Panc1 (cell line): ENCODE measurements at regions not wholly inside any gene's neighbourhood (a gene's known extent, or its start where the extent isn't known, plus 50 kb on each side); places are given as distances from the start of the nearest gene placed in this dataset.

ENCODE experiments used
- ATAC-seq: fragments of 200-7000 bp; cut with Tn5 transposase; 2 replicates; pipeline ENCODE4 v1.9.1; 2020; ENCODE audit warnings: mild to moderate bottlenecking, moderate library complexity
- BruUV-seq: library from RNA; stranded (reverse); fragments of 400-500 nt; replicated peaks from 2 replicates; lab custom pipeline; 2021; lab: Mats Ljungman, UMichigan
- CTCF ChIA-PET: fragments of 300-600 bp; sonication (Branson Sonifier 250); formaldehyde crosslinking; loops from one replicate; lab custom pipeline; 2022; ENCODE audit warnings: antibody characterized with exemption; lab: Charles Lee
- POLR2A ChIA-PET: fragments of 300-600 bp; sonication (Branson Sonifier 250); formaldehyde crosslinking; loops from one replicate; lab custom pipeline; 2022; ENCODE audit warnings: antibody characterized with exemption; lab: Charles Lee
- DNase-seq: peaks from one replicate; pipeline ENCODE4 v3.0.0-alpha.2; 2010; ENCODE audit warnings: low read depth, low spot score
- H3K27ac ChIP-seq: 2 replicates; pipeline ENCODE4 v1.5.1; 2011; ENCODE audit warnings: mild to moderate bottlenecking, low read length, inconsistent platforms
- H3K27me3 ChIP-seq: fragments of 200-500 bp; sonication (Bioruptor generic); 2 replicates; pipeline ENCODE4 v1.6.0; 2014; ENCODE audit warnings: low read length, inconsistent platforms; ENCODE audit not compliant: control insufficient read depth, insufficient read depth
- H3K36me3 ChIP-seq: fragments of 200-500 bp; sonication (Bioruptor generic); 2 replicates; pipeline ENCODE4 v1.5.1; 2014; ENCODE audit warnings: inconsistent platforms, mild to moderate bottlenecking, low read length, moderate library complexity; ENCODE audit not compliant: control insufficient read depth, insufficient read depth
- H3K4me1 ChIP-seq: 2 replicates; pipeline ENCODE4 v1.5.1; 2011; ENCODE audit warnings: inconsistent platforms, mild to moderate bottlenecking, low read length, moderate library complexity; ENCODE audit not compliant: control insufficient read depth, insufficient read depth
- H3K4me3 ChIP-seq, 2 experiments: 2 replicates each; pipeline ENCODE4 v1.5.1; 2011 to 2012; ENCODE audit warnings: low read depth in 2 of 2, low read length in 2 of 2, mild to moderate bottlenecking in 2 of 2, inconsistent platforms in 1 of 2, moderate library complexity in 1 of 2
- H3K9me3 ChIP-seq: fragments of 200-500 bp; sonication (Bioruptor generic); 2 replicates; pipeline ENCODE4 v1.5.1; 2014; ENCODE audit warnings: low read depth, mild to moderate bottlenecking, inconsistent platforms, low read length, moderate library complexity; ENCODE audit not compliant: control insufficient read depth, insufficient read depth
- CTCF ChIP-seq: fragments of 450-650 bp; IDR thresholded peaks from 2 replicates; pipeline ENCODE4 v1.5.1; 2017; ENCODE audit warnings: mild to moderate bottlenecking
- POLR2AphosphoS5 ChIP-seq: IDR thresholded peaks from 2 replicates; pipeline ENCODE4 v1.6.1; 2012; ENCODE audit warnings: mild to moderate bottlenecking, low read depth, low read length, moderate library complexity
- REST ChIP-seq, 2 experiments: IDR thresholded peaks; 2 replicates each; pipeline ENCODE4 v1.6.1; 2011 to 2012; ENCODE audit warnings: low read depth in 2 of 2, control low read depth in 1 of 2, low read length in 1 of 2, mild to moderate bottlenecking in 1 of 2, moderate library complexity in 1 of 2; ENCODE audit not compliant: insufficient read depth in 1 of 2
- SIN3A ChIP-seq: IDR thresholded peaks from 2 replicates; pipeline ENCODE4 v1.6.1; 2012; ENCODE audit warnings: low read depth, mild to moderate bottlenecking, low read length, moderate library complexity, borderline replicate concordance; ENCODE audit not compliant: insufficient read depth
- TCF7L2 ChIP-seq: IDR thresholded peaks from 2 replicates; pipeline ENCODE4 v1.6.1; 2011; ENCODE audit warnings: mild to moderate bottlenecking, low read depth, low read length, inconsistent platforms
- in situ Hi-C: cut with HindIII; loops from 2 replicates; pipeline ENCODE4 v1.10.0; 2016; ENCODE audit warnings: low sequenced_read_pairs, low pct_unique_long_range_greater_than_20kb
- intact Hi-C: fragments of 100-400 bp; cut with micrococcal nuclease; formaldehyde crosslinking; loops from one replicate; pipeline ENCODE4 v1.10.0; 2022; ENCODE audit not compliant: unreplicated experiment

GRCh38 chr11:96614101-96614500, 224.3 kb downstream of the JRKL start:
- H3K4me3 ChIP-seq = no peak overlapping the region
- CTCF ChIA-PET = no interaction called here
- DNase-seq (no peak), ATAC-seq (no peak)
- no peaks in the 10 kb centered on the region for H3K36me3 ChIP-seq
- no peaks in the 10 kb centered on the region for H3K4me1 ChIP-seq
- intact Hi-C loops (no loop called here), in situ Hi-C loops (no loop called here)
- TF ChIP-seq POLR2AphosphoS5 (no peak), REST (IDR thresholded peaks at IDR 0.05; ENCODE audit: insufficient read depth in 1 of 2, low read depth in 2 of 2, low read length in 1 of 2) (no peak), TCF7L2 (no peak), SIN3A (no peak), CTCF (no peak)
- H3K27me3 ChIP-seq = no peaks in the 10 kb centered on the region
- POLR2A ChIA-PET = no interaction called here
- no peak overlapping the region for H3K27ac ChIP-seq
- H3K9me3 ChIP-seq = no peaks in the 10 kb centered on the region
- BruUV-seq = no TSS peak

- Histone ChIP-seq H3K27me3 (no peaks in the 10 kb centered on the region), H3K9me3 (no peaks in the 10 kb centered on the region), H3K36me3 (no peaks in the 10 kb centered on the region), H3K4me1 (no peaks in the 10 kb centered on the region), H3K4me3 (no peak overlapping the region), H3K27ac (no peak overlapping the region)
- CTCF ChIA-PET = no interaction called here
- ATAC-seq = no peak
- DNase-seq = no peak
- TF ChIP-seq SIN3A = no peak
- no peak for TF ChIP-seq REST (IDR thresholded peaks at IDR 0.05; ENCODE audit: insufficient read depth in 1 of 2, low read depth in 2 of 2, low read length in 1 of 2)
- no peak for TF ChIP-seq CTCF
- TF ChIP-seq TCF7L2 = no peak
- no peak for TF ChIP-seq POLR2AphosphoS5
- no TSS peak for BruUV-seq
- POLR2A ChIA-PET = no interaction called here
- intact Hi-C loops = no loop called here
- in situ Hi-C loops = no loop called here
These were observed 225.0 kb downstream of the JRKL start for GRCh38 chr11:96614846-96615245.
